HG03558 (cell line): ENCODE measurements at regions not wholly inside any gene's neighbourhood (a gene's known extent, or its start where the extent isn't known, plus 50 kb on each side); places are given as distances from the start of the nearest gene placed in this dataset.
A peak's percentile ranks its signal among the peaks of the same experiment; 100 is the strongest.
"Not testable (repeated sequence)": the region's sequence is repeated elsewhere in the genome, so short reads cannot be mapped to it uniquely, and the experiment has no call there.

Source experiments
- ATAC-seq: cut with Tn5 transposase; IDR thresholded peaks from one replicate; pipeline ENCODE4 v1.9.1; 2021; ENCODE audit warnings: moderate number of reproducible peaks; ENCODE audit not compliant: unreplicated experiment; ENCODE audit errors: extremely low read depth

GRCh38 chr4:189740873-189741272 lies 199.8 kb upstream of the FRG1 start:
- no peak for ATAC-seq

- ATAC-seq = not testable (repeated sequence)
Observed at GRCh38 chr4:189753092-189753491, 187.6 kb upstream of the FRG1 start.

GRCh38 chr4:189763583-189763982 lies 177.1 kb upstream of the FRG1 start:
- ATAC-seq = no peak

- no peak for ATAC-seq
Observed at GRCh38 chr4:189765301-189765700, 175.4 kb upstream of the FRG1 start.

GRCh38 chr4:189765736-189766135 lies 174.9 kb upstream of the FRG1 start:
- no peak for ATAC-seq

- ATAC-seq = no peak
Observed at GRCh38 chr4:189767941-189768340, 172.7 kb upstream of the FRG1 start.

- ATAC-seq = no peak
Observed at GRCh38 chr4:189769131-189769530, 171.5 kb upstream of the FRG1 start.

- ATAC-seq = no peak
Observed at GRCh38 chr4:189771696-189772361, 168.8 kb upstream of the FRG1 start.

GRCh38 chr4:189773909-189774308 lies 166.8 kb upstream of the FRG1 start:
- ATAC-seq = no peak

GRCh38 chr4:189779281-189779980 lies 161.2 kb upstream of the FRG1 start:
- ATAC-seq = no peak

GRCh38 chr4:189780391-189780790 lies 160.3 kb upstream of the FRG1 start:
- ATAC-seq = no peak

GRCh38 chr4:189784651-189785050 lies 156.0 kb upstream of the FRG1 start:
- ATAC-seq = no peak

GRCh38 chr4:189785257-189785656 lies 155.4 kb upstream of the FRG1 start:
- ATAC-seq = no peak

- no peak for ATAC-seq
Observed at GRCh38 chr4:189786447-189786846, 154.2 kb upstream of the FRG1 start.

GRCh38 chr4:189787216-189788031 lies 153.2 kb upstream of the FRG1 start:
- no peak for ATAC-seq

GRCh38 chr4:189792924-189793618 lies 147.6 kb upstream of the FRG1 start:
- ATAC-seq = peak; percentile 83

GRCh38 chr4:189800545-189801088 lies 140.1 kb upstream of the FRG1 start:
- no peak for ATAC-seq

- ATAC-seq = no peak
Observed at GRCh38 chr4:189802884-189803283, 137.8 kb upstream of the FRG1 start.

- ATAC-seq = no peak
Observed at GRCh38 chr4:189804894-189805293, 135.8 kb upstream of the FRG1 start.

- ATAC-seq = no peak
Observed at GRCh38 chr4:189806506-189806905, 134.2 kb upstream of the FRG1 start.
